HK-2 (cell line): ENCODE measurements at regions not wholly inside any gene's neighbourhood (a gene's known extent, or its start where the extent isn't known, plus 50 kb on each side); places are given as distances from the start of the nearest gene placed in this dataset.

Experiments
- DNase-seq: peaks from one replicate; pipeline ENCODE4 v3.0.0-alpha.2; 2018; ENCODE audit not compliant: unreplicated experiment

- DNase-seq: no peak
Measured at GRCh38 chr6:54440549-54440948, 132.3 kb downstream of the TINAG start.

GRCh38 chr6:54441020-54441419, 132.8 kb downstream of the TINAG start:
- DNase-seq: no peak

DNA sequence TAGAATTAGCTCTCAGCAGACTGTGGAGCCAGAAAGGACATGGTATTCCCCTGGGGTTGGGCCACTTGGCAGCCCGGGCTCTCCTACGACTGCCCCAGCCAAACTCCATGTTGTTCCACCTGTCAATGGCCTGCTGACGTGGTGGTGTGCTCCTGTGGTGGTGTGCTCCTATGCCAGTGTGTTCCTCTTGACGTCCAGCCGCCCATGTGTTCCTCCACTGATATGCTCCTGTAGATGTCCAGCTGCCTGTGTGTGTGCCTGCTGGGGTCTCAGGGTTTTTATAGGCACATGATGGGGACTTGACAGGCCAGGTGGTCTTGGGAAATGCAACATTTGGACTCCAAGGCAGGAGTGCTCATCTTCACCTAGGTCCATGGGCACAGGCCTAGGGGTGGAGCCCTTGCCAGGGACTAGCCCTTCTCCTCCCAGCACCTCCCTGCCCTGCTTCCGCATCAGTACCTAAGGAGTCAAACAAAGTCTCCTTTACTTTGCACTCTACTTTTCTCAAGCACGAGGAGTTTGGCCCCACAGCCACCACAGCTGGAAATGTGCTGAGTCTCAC, 133.5 kb downstream of the TINAG start:
- DNase-seq: no peak

DNA sequence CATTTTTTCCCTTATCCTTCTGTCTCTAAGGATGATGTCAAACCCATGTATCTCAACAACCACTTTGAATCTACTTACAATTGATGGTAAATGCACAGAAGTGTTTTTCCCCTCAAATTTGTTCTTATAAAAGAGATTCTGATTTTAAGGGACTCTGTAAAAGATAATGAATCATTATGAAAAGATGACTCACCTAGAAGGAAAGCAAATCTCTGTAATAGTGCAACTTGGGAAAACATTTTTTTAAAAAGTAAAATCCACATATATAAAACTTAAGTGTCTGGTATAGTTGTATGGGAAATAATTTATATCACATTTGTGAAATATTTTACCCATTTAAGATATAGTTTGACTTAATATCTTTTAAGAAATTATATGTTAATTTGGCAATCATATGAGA, 137.0 kb downstream of the TINAG start:
- no peak for DNase-seq

DNA sequence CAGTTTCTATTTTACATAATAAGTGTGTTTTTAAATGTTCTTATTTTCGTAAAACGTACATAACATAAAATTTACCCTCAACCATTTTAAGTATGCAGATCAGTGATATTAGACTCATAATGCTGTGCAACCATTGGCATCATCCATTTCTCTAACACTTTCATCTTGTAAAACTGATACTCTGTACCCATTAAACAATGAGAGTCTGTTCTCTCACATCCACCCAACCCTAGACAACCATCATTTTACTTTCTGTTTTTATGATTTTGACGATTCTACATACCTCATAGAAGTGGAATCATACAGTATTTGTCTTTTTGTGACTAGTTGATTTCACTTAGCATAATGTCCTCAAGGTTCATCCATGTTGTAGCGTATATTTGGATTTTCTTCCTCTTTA, 140.4 kb downstream of the TINAG start:
- DNase-seq: no peak

GRCh38 chr6:54451516-54451915, 143.3 kb downstream of the TINAG start:
- no peak for DNase-seq

DNA sequence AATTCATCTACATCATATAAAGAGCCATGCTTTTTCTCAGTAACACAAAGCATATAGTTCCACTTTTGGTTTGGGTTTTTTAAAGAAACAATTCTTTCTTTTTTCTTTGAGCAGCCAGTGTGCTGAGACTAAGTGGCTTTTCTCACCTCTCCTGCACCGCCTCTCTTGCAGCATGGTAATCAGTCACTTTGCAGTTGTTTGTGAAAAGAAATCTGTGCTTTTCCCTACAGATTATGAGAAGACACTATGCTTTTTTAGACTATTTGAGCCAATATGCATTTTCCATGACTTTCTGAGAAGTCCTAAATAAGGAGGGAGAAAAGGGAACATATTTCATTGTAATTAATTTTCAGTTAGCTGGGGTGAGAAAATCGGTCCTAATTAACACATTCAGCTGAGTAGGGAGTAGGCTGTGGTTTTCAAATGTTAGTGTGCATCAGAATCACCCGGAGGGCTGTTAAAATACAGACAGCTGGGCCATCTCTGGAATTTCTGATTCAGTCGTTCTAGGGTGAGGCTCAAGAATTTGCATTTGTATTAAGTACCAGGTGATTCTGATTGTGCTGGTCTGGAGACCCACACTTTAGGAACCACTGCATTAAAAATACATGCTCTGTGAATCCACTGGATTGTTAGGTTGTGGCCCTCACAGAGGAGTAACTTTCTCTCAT, 155.2 kb downstream of the TINAG start:
- no peak for DNase-seq

GRCh38 chr6:54465649-54466300, 157.5 kb downstream of the TINAG start:
- DNase-seq: no peak

- no peak for DNase-seq
Measured at GRCh38 chr6:54467384-54467783, 159.1 kb downstream of the TINAG start.

DNA sequence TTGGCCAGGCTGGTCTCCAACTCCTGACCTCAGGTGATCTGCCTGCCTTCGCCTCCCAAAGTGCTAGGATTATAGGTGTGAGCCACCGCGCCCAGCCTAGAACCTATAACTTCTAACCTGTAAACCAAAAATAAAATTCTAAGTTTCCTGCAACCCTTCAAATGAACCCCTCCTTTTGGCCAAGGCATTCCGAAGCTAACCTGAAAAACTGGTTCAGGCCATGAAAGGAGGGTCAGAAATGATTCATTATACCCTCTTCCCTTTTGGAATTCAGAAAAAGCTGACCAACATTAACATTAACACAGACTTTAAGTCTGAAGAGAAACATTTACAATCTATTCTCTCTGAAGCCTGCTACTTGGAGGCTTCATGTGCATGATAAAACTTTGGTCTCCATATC, 165.1 kb downstream of the TINAG start:
- no peak for DNase-seq

GRCh38 chr6:54474898-54475297, 166.7 kb downstream of the TINAG start:
- DNase-seq: no peak

DNA sequence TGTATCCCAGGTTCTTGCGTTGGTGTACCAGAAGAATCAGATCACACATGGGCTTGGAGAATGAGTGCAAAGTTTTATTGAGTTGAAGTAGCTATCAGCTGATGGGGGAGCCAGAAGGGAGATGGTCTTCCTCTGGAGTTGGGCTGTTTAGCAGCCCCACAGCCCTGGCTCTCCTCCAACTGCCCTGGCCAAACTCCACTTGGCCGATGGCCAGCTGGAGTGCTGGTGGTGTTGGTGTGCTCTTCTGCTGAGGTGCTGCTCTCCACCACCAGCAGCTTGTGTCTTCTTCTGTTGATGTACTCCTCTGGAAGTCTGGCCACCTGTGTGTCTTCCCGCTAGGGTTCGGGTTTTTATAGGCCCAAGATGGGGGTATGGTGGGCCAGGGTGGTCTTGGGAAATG, 172.8 kb downstream of the TINAG start:
- no peak for DNase-seq

GRCh38 chr6:54491431-54491830, 183.2 kb downstream of the TINAG start:
- DNase-seq: no peak

- DNase-seq: no peak
Measured at GRCh38 chr6:54493138-54493537, 184.9 kb downstream of the TINAG start.

GRCh38 chr6:54503144-54503543, 194.9 kb downstream of the TINAG start:
- no peak for DNase-seq

DNA sequence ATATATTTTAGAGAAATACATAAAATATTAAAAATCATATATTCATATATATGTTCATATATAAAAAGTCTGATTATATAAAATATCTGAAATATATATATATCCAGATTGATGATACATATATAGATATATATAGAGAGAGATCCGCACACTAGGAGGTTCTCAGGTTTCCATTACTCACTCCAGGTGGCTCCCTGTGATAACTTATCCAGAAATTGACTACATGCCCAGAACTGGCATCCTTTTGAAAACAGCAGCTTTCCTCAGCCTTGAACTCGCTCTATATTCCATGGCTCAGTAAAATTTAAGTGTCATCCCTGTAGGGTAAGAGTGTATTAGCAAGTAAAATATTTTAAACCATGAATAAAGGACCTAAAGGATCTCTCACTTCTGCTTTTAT, 206.8 kb downstream of the TINAG start:
- DNase-seq: no peak

- no peak for DNase-seq
Measured at GRCh38 chr6:54515713-54516112, 207.5 kb downstream of the TINAG start.

DNA sequence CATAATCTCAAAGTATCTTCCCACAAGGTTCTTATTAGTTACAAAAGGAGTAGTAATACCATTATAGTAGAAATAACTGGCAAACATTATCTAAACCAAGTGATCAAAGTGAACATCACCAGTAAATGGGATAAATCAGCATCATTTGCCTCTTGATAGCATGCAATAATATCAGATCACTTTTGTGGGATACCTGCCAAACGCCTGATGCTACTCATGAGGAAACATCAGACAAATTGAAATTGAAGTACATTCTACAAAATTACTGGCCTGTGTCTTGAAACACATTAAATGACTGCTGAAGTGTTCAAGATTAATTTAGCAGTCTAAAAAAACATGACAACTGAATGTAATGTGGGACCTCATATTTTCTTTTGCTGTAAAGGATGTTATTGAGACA, 208.1 kb downstream of the TINAG start:
- DNase-seq: no peak

- DNase-seq: no peak
Measured at GRCh38 chr6:54519161-54519560, 210.9 kb downstream of the TINAG start.

- no peak for DNase-seq
Measured at GRCh38 chr6:54525731-54526130, 217.5 kb downstream of the TINAG start.

- DNase-seq: no peak
Measured at GRCh38 chr6:54533567-54533966, 225.3 kb downstream of the TINAG start.

- no peak for DNase-seq
Measured at GRCh38 chr6:54535568-54535967, 227.3 kb downstream of the TINAG start.

DNA sequence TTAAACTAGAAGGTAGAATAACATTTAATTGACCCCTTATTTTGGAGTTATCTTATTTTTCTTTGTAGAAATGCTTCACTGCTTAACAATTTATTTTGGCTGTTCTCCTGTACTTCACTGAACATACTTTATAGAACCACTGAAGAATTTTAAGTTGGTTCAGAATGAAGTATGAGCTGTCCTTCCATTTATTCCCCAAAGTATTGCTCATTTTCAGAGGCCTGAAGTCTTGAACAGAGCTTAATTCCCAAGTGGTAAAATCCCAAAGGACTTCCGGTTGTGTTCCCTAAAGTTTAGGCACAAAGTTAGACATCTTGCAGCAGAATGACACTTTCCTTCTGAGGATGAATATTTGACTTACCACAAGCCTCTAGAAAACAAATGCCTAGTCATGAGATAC, 233.3 kb downstream of the TINAG start:
- no peak for DNase-seq

DNA sequence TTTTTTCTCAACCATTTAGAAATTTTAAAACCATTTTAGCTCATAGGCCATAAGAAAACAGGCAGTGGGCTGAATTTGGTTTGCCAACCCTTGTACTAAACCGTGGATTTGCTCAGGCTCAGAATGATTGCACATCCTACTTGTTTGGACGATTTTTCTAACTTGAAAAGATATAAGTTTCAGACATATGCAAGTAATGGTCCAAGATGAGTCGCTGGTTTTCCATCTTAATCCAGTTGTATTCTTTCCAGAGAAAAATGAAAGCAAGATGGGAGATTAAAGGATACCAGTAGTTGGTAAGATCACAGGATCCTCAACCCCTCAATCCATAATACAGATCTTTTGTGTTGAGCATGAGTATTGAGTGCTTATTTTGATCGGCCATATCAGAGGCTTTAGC, 250.9 kb downstream of the TINAG start:
- DNase-seq: no peak
